GM18505 (cell line): ENCODE measurements at regions not wholly inside any gene's neighbourhood (a gene's known extent, or its start where the extent isn't known, plus 50 kb on each side); places are given as distances from the start of the nearest gene placed in this dataset.
"Not testable (repeated sequence)": the region's sequence is repeated elsewhere in the genome, so short reads cannot be mapped to it uniquely, and the experiment has no call there.

ENCODE experiments used
- ATAC-seq: cut with Tn5 transposase; IDR thresholded peaks from one replicate; pipeline ENCODE4 v1.9.1; 2021; ENCODE audit not compliant: unreplicated experiment
- POLR2A ChIP-seq: IDR thresholded peaks from 4 replicates; pipeline ENCODE4 v1.6.1; 2011; ENCODE audit warnings: borderline replicate concordance; ENCODE audit not compliant: insufficient read depth, insufficient read length; ENCODE audit errors: extremely low read depth

- ATAC-seq, result no peak
- no peak for TF ChIP-seq POLR2A
Measured at GRCh38 chr4:72761368-72762038, 192.5 kb upstream of the ADAMTS3 start.

GRCh38 chr4:72753414-72753813, 184.4 kb upstream of the ADAMTS3 start:
- ATAC-seq, result not testable (repeated sequence)

GRCh38 chr4:72744103-72744725, 175.2 kb upstream of the ADAMTS3 start:
- no peak for ATAC-seq
- no peak for TF ChIP-seq POLR2A

GRCh38 chr4:72743078-72743477, 174.1 kb upstream of the ADAMTS3 start:
- TF ChIP-seq POLR2A, result no peak
- no peak for ATAC-seq

- TF ChIP-seq POLR2A, result no peak
- ATAC-seq, result no peak
Measured at GRCh38 chr4:72715299-72715698, 146.3 kb upstream of the ADAMTS3 start.

GRCh38 chr4:72714482-72715279, 145.7 kb upstream of the ADAMTS3 start:
- no peak for ATAC-seq
- TF ChIP-seq POLR2A, result no peak

GRCh38 chr4:72712997-72713396, 144.0 kb upstream of the ADAMTS3 start:
- no peak for ATAC-seq
- TF ChIP-seq POLR2A, result no peak

GRCh38 chr4:72709475-72709874, 140.5 kb upstream of the ADAMTS3 start:
- TF ChIP-seq POLR2A, result no peak

GRCh38 chr4:72706684-72707083, 137.7 kb upstream of the ADAMTS3 start:
- ATAC-seq, result no peak
- no peak for TF ChIP-seq POLR2A

More at GRCh38 chr4:72709475-72709874, 140.5 kb upstream of the ADAMTS3 start:
- no peak for ATAC-seq

- ATAC-seq, result not testable (repeated sequence)
Measured at GRCh38 chr4:72704925-72705640, 136.1 kb upstream of the ADAMTS3 start.

- TF ChIP-seq POLR2A, result no peak
- no peak for ATAC-seq
Measured at GRCh38 chr4:72702948-72703347, 133.9 kb upstream of the ADAMTS3 start.

- peak; percentile 82 for ATAC-seq
- no peak for TF ChIP-seq POLR2A
Measured at GRCh38 chr4:72701987-72702819, 133.2 kb upstream of the ADAMTS3 start.

- ATAC-seq, result no peak
- no peak for TF ChIP-seq POLR2A
Measured at GRCh38 chr4:72690771-72691170, 121.8 kb upstream of the ADAMTS3 start.
